GM12872 (cell line): ENCODE measurements at regions not wholly inside any gene's neighbourhood (a gene's known extent, or its start where the extent isn't known, plus 50 kb on each side); places are given as distances from the start of the nearest gene placed in this dataset.

Experiments used
- TF ChIP-seq, protein P1 (sequence below): IDR thresholded peaks from 3 replicates; pipeline ENCODE4 v1.5.1; 2011; ENCODE audit warnings: low read depth, mild to moderate bottlenecking, low read length, moderate library complexity; ENCODE audit not compliant: insufficient read depth

DNA sequence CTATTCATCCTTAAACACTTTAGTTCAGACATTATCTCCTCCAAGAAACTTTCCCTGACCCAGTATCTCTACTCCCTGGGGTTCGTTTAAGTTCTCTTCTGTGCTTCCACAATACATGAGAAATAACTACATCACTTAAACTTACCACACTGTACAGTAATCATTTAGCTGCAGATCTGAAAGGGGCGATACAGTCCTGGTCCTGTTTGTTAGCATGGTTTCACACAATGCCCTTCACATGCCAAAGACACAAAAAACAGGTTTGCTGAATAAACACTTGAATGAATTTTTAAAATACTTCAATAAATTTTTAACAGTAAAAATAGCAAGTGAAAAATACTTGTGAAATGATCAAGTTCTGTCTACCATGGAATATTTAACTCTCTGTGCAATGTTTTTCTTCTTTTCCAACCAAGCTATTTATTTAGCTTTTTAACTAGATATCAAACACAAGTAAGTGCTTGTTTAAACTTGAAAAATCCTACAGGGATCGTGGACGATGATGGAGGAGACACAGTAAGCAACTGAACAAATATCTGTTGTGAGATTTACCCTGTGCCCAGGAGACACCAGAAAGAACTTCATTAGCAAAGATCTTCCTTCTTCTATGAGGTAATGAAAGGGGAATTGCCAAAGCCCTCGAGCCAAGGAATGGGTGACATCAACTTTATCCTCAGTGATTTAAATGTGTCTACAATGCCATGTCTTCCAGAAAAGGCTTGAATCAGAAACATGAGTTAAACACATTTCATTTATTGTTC, 255.6 kb upstream of the GRIP1 start:
- TF ChIP-seq, protein P1, sequence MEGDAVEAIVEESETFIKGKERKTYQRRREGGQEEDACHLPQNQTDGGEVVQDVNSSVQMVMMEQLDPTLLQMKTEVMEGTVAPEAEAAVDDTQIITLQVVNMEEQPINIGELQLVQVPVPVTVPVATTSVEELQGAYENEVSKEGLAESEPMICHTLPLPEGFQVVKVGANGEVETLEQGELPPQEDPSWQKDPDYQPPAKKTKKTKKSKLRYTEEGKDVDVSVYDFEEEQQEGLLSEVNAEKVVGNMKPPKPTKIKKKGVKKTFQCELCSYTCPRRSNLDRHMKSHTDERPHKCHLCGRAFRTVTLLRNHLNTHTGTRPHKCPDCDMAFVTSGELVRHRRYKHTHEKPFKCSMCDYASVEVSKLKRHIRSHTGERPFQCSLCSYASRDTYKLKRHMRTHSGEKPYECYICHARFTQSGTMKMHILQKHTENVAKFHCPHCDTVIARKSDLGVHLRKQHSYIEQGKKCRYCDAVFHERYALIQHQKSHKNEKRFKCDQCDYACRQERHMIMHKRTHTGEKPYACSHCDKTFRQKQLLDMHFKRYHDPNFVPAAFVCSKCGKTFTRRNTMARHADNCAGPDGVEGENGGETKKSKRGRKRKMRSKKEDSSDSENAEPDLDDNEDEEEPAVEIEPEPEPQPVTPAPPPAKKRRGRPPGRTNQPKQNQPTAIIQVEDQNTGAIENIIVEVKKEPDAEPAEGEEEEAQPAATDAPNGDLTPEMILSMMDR: no peak

DNA sequence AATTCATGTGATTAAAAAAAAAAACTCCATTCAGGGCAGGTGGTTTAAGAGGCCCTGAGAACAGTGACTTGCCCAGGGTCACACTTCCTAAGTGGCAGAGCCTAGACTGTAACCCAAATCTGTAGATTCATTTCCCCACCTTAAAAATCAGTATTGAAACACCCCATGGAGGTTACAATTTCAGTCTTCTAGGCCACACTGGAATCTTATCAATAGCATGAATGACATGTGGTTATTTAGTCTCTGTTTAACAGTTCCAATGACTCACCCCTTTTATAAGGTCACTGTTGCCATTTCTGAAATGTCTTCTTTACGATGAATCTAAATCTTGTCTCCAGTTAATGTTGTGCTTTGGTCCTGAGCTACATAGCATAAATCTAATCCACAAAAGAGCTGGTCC, 262.3 kb upstream of the GRIP1 start:
- TF ChIP-seq, protein P1: no peak

DNA sequence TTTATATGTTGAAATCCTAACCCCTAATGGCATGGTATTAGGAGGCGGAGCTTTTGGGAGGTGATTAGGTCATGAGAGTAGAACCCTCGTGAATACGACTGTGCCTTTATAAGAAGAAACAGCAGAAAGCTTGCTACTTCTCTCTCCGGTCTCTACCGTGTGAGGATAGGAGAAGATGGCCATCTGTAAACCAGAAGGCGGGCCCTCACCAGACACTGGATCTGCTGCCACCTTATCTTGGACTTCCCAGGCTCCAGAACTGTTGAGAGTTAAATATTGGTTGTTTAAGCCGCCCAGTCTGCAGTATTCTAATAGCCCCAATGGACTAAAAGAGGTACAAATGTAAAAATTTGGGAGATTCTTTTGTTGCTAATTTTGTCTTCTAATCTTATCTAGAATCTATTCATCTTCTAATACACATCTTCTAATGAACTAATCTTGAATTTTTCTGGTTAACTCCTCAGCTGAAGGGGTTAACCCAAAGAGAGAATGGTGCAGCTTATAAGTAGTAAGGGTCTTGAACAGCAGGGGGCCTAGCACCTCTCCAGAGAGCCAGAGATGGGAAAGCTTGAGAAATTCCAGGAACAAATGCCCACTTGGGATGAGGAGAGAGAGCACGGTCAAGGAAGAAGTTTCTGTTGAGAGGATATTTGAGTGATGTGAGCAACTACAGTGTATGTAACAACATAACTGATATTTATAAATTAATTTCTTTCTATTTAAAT, 264.0 kb upstream of the GRIP1 start:
- TF ChIP-seq, protein P1: no peak

DNA sequence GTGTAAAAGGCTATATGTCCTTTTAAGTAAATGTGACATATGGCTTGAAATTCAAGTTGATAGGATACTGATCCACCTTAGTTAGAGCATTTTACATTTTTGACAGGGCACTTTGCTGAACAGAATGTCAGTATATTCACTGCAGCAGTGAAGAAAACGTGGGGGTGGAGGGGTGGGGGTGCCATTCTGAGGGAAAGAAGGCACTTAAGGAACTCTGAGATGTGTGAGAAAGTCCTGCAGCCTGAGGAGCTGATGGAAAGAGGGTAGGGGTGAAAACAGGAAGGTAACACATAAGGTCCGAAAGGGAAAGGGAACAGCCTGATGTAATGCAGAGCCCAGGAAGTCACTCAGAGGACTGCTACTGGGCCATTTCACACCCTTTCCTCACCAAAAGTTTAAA, 265.5 kb upstream of the GRIP1 start:
- TF ChIP-seq, protein P1: no peak

DNA sequence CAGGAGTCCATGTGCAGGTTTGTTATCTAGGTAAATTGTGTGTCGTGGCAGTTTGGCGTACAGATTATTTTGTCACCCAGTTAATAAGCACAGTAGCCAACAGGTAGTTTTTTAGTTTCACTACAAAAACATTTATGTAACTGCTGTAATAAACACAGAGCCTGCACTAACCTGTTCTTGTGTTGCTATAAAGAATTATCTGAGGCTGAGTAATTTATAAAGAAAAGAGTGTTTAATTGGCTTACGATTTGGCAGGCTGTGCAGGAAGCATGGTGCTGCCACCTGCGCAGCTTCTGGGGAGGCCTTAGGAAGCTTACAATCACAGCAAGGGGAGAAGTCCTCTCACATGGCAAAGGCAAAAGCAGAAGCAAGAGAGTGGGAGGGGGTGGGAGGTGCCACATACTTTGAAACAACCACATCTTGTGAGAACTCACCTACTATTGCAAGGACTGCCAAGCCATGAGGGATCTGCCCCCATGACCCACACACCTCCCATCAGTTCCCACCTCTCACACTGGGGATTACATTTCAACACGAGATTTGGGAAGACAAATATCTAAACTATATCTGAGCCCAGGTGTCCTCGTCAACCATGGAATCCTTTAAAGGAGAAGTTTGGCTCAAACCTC, 266.4 kb upstream of the GRIP1 start:
- TF ChIP-seq, protein P1: no peak

DNA sequence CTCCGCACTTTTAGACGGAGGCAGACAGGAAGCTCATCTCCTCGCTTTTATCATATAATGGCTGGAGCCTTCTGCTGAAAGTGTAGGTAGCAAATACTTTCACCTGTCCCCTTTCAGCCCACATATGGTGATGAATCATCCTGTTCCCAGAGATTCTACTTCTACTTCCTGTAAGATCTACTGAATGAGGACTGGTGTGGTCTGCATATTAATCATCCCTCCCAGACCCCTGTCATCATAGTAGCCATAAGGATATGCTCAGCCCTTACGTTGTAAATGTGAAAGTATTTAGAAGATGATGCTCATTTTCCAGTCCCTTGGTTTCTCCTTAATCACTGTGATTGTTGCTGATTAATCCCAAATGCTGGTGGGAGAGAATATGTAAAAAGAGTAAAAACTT, 268.2 kb upstream of the GRIP1 start:
- TF ChIP-seq, protein P1: no peak

DNA sequence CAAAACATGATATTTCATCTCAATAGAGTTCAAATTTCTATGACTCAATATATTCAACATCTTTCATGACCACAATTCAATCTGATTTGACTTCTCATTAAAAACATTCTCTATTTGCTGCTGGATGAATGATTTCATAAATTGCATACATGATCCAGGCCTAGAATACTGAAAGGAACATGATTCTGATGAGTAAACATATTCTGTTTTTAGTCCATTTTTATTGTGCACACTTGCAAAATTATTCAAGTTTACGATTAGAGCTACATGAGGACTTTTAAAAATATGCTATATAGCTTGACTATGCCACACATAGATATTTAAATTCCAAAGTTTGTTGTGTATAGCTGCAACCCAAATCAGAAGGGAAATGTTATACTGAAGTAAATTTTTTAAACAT, 273.8 kb upstream of the GRIP1 start:
- TF ChIP-seq, protein P1: no peak
